ENCODE measurements at regions not wholly inside any gene's neighbourhood (a gene's known extent, or its start where the extent isn't known, plus 50 kb on each side); places are given as distances from the start of the nearest gene placed in this dataset.

DNA sequence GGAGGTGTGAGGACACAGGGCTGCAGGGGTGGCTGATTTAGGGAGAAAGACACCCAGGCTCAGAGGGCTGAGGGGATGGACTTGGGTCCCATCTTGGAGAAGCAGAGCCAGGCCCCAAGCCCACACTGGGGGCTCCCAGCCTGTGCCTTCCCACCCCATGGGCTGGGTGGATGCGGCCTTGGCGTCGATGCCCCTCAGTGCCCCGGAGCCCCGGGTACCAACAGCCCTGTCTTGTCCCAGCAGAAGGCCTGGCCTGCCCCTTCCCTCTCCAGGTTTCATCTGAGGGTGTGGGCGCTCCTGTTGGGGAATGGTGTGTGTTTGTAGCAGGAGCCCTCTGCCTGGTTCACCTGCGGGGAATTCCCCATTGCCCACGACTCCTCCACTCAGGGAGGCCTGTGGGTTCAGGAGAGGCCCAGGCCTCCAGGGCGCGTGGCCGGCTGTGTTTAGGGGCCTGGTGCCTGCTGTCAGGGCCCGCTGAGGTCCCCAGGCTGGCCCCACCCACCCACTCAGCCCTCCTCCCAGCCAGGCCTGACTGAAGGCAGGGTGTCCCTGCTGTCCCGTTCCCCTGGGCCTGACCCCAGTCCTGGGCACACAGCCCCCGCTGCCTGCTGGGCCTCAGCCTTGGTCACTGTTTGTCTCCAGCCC is 51.1 kb upstream of the BEGAIN start:
- peaks cover 4% of the 10 kb centered on the region for H3K4me1 Mint-ChIP-seq (ENCODE audit: insufficient read depth, unreplicated experiment)
- TF ChIP-seq, protein P1, sequence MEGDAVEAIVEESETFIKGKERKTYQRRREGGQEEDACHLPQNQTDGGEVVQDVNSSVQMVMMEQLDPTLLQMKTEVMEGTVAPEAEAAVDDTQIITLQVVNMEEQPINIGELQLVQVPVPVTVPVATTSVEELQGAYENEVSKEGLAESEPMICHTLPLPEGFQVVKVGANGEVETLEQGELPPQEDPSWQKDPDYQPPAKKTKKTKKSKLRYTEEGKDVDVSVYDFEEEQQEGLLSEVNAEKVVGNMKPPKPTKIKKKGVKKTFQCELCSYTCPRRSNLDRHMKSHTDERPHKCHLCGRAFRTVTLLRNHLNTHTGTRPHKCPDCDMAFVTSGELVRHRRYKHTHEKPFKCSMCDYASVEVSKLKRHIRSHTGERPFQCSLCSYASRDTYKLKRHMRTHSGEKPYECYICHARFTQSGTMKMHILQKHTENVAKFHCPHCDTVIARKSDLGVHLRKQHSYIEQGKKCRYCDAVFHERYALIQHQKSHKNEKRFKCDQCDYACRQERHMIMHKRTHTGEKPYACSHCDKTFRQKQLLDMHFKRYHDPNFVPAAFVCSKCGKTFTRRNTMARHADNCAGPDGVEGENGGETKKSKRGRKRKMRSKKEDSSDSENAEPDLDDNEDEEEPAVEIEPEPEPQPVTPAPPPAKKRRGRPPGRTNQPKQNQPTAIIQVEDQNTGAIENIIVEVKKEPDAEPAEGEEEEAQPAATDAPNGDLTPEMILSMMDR (IDR thresholded peaks at IDR 0.05; ENCODE audit: unreplicated experiment) = no peak
- no peaks in the 10 kb centered on the region for H3K36me3 Mint-ChIP-seq (ENCODE audit: insufficient read depth, unreplicated experiment)
- POLR2A ChIA-PET = interaction anchor here (0.7 kb wide), 1 partner anchor 193 kb away, joined by 3 read pairs; no protein-coding TSS in a partner anchor
- no TSS peak for BruUV-seq (replicated peaks)
- no peaks in the 10 kb centered on the region for H3K9me3 Mint-ChIP-seq (ENCODE audit: unreplicated experiment)
- no peak overlapping the region for H3K27ac Mint-ChIP-seq (ENCODE audit: low read depth, unreplicated experiment)
- no peak overlapping the region for H3K4me3 Mint-ChIP-seq (ENCODE audit: unreplicated experiment)
- peaks cover 18% of the 10 kb centered on the region for H3K27me3 Mint-ChIP-seq (ENCODE audit: insufficient read depth, unreplicated experiment)
- intact Hi-C loops (cut with micrococcal nuclease) = no loop called here
- DNase-seq (ENCODE audit: unreplicated experiment) = no peak
- CTCF ChIA-PET = interaction anchor here (0.6 to 3.7 kb wide), 4 partner anchors 8 to 919 kb away, joined by 3 to 23 read pairs (median 3); no protein-coding TSS in a partner anchor

GRCh38 chr14:100639280-100639679 is 52.1 kb upstream of the BEGAIN start:
- DNase-seq (ENCODE audit: unreplicated experiment) = no peak
- no TSS peak for BruUV-seq (replicated peaks)
- peaks cover 4% of the 10 kb centered on the region for H3K4me1 Mint-ChIP-seq (ENCODE audit: insufficient read depth, unreplicated experiment)
- no peaks in the 10 kb centered on the region for H3K9me3 Mint-ChIP-seq (ENCODE audit: unreplicated experiment)
- ChIA-PET CTCF (no interaction called here), POLR2A (interaction anchor here (0.5 to 0.7 kb wide), 2 partner anchors 52 to 194 kb away, joined by 3 read pairs; no protein-coding TSS in a partner anchor)
- no peak overlapping the region for H3K4me3 Mint-ChIP-seq (ENCODE audit: unreplicated experiment)
- no peak overlapping the region for H3K27ac Mint-ChIP-seq (ENCODE audit: low read depth, unreplicated experiment)
- TF ChIP-seq, protein P1 (IDR thresholded peaks at IDR 0.05; ENCODE audit: unreplicated experiment) = no peak
- peaks cover 16% of the 10 kb centered on the region for H3K27me3 Mint-ChIP-seq (ENCODE audit: insufficient read depth, unreplicated experiment)
- H3K36me3 Mint-ChIP-seq (ENCODE audit: insufficient read depth, unreplicated experiment) = no peaks in the 10 kb centered on the region
- intact Hi-C loops (cut with micrococcal nuclease) = no loop called here

DNA sequence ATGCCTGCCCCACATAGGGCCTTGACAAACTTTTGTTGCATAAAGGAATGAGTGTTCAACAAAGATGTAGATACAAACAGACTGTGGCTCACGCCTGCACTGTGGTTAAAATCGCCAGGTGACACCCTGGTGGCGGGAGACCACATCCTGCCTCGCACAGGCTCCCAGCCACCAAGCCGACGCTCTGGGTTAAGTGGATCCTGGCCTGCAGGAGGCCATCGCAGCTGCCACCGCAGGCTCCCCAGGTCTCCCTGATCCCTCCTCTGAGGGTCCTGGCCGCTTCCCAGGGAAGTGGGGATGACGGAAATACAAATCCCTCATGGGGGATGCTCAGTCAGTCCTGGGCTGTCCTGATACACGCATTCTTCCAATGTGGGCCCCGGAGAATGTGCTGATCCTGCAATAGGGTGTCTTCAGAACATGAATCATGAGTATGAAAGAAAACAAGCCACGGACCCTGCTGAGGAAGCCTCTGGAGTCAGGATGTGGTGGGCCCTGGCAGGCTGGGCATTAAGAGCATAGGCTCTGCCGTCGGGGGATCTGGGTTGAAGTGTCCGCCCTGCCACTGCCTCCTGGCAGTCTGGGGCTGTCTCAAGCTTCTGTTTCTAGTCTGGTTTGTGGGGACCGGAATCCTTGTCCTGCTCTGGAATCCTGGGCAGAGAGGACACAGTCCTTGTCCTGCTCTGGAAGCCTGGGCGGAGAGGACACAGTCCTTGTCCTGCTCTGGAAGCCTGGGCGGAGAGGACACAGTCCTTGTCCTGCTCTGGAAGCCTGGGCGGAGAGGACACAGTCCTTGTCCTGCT is 53.5 kb upstream of the BEGAIN start:
- no peak overlapping the region for H3K4me3 Mint-ChIP-seq (ENCODE audit: unreplicated experiment)
- peaks cover 4% of the 10 kb centered on the region for H3K4me1 Mint-ChIP-seq (ENCODE audit: insufficient read depth, unreplicated experiment)
- TF ChIP-seq, protein P1 (IDR thresholded peaks at IDR 0.05; ENCODE audit: unreplicated experiment) = no peak
- H3K27me3 Mint-ChIP-seq (ENCODE audit: insufficient read depth, unreplicated experiment) = peaks cover 2% of the 10 kb centered on the region
- BruUV-seq (replicated peaks) = no TSS peak
- ChIA-PET CTCF (interaction anchor here (0.6 kb wide), 2 partner anchors 244 to 417 kb away, joined by 3 read pairs; no protein-coding TSS in a partner anchor), POLR2A (no interaction called here)
- H3K36me3 Mint-ChIP-seq (ENCODE audit: insufficient read depth, unreplicated experiment) = no peaks in the 10 kb centered on the region
- no peaks in the 10 kb centered on the region for H3K9me3 Mint-ChIP-seq (ENCODE audit: unreplicated experiment)
- H3K27ac Mint-ChIP-seq (ENCODE audit: low read depth, unreplicated experiment) = no peak overlapping the region
- DNase-seq (ENCODE audit: unreplicated experiment) = no peak
- intact Hi-C loops (cut with micrococcal nuclease) = loop anchor here (10.0 kb wide), 1 partner anchor 116 kb away; no protein-coding TSS in a partner anchor

DNA sequence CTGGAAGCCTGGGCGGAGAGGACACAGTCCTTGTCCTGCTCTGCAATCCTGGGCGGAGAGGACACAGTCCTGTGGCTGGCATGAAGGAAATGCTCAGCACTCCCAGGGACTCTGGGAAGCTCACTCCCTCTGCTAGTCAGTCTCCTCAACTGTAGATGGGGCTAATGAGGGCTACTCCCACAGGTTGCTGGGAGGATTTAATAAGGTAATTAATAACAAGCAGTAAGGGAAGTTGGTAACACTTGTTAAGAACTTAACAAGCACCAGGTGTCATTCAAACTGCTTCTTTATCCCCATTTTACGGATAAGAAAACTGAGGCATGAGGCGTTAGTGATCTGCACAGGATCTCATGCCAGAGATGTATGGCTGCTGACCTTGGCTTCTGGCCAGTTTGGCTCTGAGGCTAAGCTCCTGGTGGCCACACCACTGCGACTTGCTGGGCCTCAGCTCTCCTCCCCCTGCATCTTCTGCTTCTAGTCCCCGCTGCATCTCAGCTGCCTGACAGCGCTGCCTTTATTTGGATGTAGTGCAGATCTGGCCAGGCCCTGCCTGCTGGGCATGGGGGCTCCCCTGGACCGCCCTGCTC is 54.1 kb upstream of the BEGAIN start:
- BruUV-seq (replicated peaks) = no TSS peak
- no peak overlapping the region for H3K4me3 Mint-ChIP-seq (ENCODE audit: unreplicated experiment)
- TF ChIP-seq, protein P1 (IDR thresholded peaks at IDR 0.05; ENCODE audit: unreplicated experiment) = no peak
- intact Hi-C loops (cut with micrococcal nuclease) = loop anchor here (10.0 kb wide), 1 partner anchor 117 kb away; no protein-coding TSS in a partner anchor
- no peaks in the 10 kb centered on the region for H3K36me3 Mint-ChIP-seq (ENCODE audit: insufficient read depth, unreplicated experiment)
- ChIA-PET CTCF (interaction anchor here (0.6 kb wide), 2 partner anchors 14 to 245 kb away, joined by 3 read pairs; no protein-coding TSS in a partner anchor), POLR2A (no interaction called here)
- peaks cover 4% of the 10 kb centered on the region for H3K4me1 Mint-ChIP-seq (ENCODE audit: insufficient read depth, unreplicated experiment)
- no peaks in the 10 kb centered on the region for H3K27me3 Mint-ChIP-seq (ENCODE audit: insufficient read depth, unreplicated experiment)
- no peaks in the 10 kb centered on the region for H3K9me3 Mint-ChIP-seq (ENCODE audit: unreplicated experiment)
- no peak overlapping the region for H3K27ac Mint-ChIP-seq (ENCODE audit: low read depth, unreplicated experiment)
- DNase-seq (ENCODE audit: unreplicated experiment) = no peak

Measured in MCF 10A (cell line).